ENCODE measurements at regions not wholly inside any gene's neighbourhood (a gene's known extent, or its start where the extent isn't known, plus 50 kb on each side); places are given as distances from the start of the nearest gene placed in this dataset.

GRCh38 chr4:32251926-32252325 is 1531.8 kb downstream of the PCDH7 start:
- Histone ChIP-seq H3K4me1 (ENCODE audit: insufficient read depth, low read length, severe bottlenecking) (peaks cover 6% of the 10 kb centered on the region), H4K20me1 (ENCODE audit: insufficient read depth, low read length) (no peaks in the 10 kb centered on the region), H3K79me2 (ENCODE audit: insufficient read depth, low read length) (no peaks in the 10 kb centered on the region), H3K9ac (ENCODE audit: low read length) (no peak overlapping the region), H3K27me3 (ENCODE audit: insufficient read depth, low read length) (no peaks in the 10 kb centered on the region), H3K9me3 (ENCODE audit: low read length) (no peaks in the 10 kb centered on the region), H3K9me2 (ENCODE audit: low read depth, low read length) (no peaks in the 10 kb centered on the region), H3K36me3 (ENCODE audit: insufficient read depth, low read length) (no peaks in the 10 kb centered on the region), H3F3A (ENCODE audit: insufficient read depth, low read length) (no peaks in the 10 kb centered on the region), H2AFZ (ENCODE audit: low read length) (no peak overlapping the region), H3K27ac (ENCODE audit: low read depth, low read length, poor library complexity, severe bottlenecking) (no peak overlapping the region), H3K4me2 (ENCODE audit: low read length) (no peak overlapping the region), H3K4me3 (ENCODE audit: low read depth, low read length, poor library complexity, severe bottlenecking) (no peak overlapping the region)
- TF ChIP-seq EZH2 (IDR thresholded peaks at IDR 0.05; ENCODE audit: borderline replicate concordance, low read length) (no peak), CTCF (IDR thresholded peaks at IDR 0.05; ENCODE audit: low read length) (no peak)

GRCh38 chr4:32254216-32254615 is 1534.0 kb downstream of the PCDH7 start:
- no peaks in the 10 kb centered on the region for H3K36me3 ChIP-seq (ENCODE audit: insufficient read depth, low read length)
- no peaks in the 10 kb centered on the region for H3F3A ChIP-seq (ENCODE audit: insufficient read depth, low read length)
- no peaks in the 10 kb centered on the region for H3K79me2 ChIP-seq (ENCODE audit: insufficient read depth, low read length)
- no peak overlapping the region for H3K4me2 ChIP-seq (ENCODE audit: low read length)
- H3K27me3 ChIP-seq (ENCODE audit: insufficient read depth, low read length): no peaks in the 10 kb centered on the region
- no peaks in the 10 kb centered on the region for H3K9me3 ChIP-seq (ENCODE audit: low read length)
- no peak overlapping the region for H3K9ac ChIP-seq (ENCODE audit: low read length)
- no peak for TF ChIP-seq EZH2 (IDR thresholded peaks at IDR 0.05; ENCODE audit: borderline replicate concordance, low read length)
- no peak for TF ChIP-seq CTCF (IDR thresholded peaks at IDR 0.05; ENCODE audit: low read length)
- H3K4me1 ChIP-seq (ENCODE audit: insufficient read depth, low read length, severe bottlenecking): peaks cover 6% of the 10 kb centered on the region
- no peaks in the 10 kb centered on the region for H3K9me2 ChIP-seq (ENCODE audit: low read depth, low read length)
- H2AFZ ChIP-seq (ENCODE audit: low read length): no peak overlapping the region
- H3K27ac ChIP-seq (ENCODE audit: low read depth, low read length, poor library complexity, severe bottlenecking): no peak overlapping the region
- H4K20me1 ChIP-seq (ENCODE audit: insufficient read depth, low read length): no peaks in the 10 kb centered on the region
- H3K4me3 ChIP-seq (ENCODE audit: low read depth, low read length, poor library complexity, severe bottlenecking): no peak overlapping the region

- Histone ChIP-seq H3K9me3 (ENCODE audit: low read length) (no peaks in the 10 kb centered on the region), H3K9me2 (ENCODE audit: low read depth, low read length) (no peaks in the 10 kb centered on the region), H3K27ac (ENCODE audit: low read depth, low read length, poor library complexity, severe bottlenecking) (no peak overlapping the region), H3F3A (ENCODE audit: insufficient read depth, low read length) (no peaks in the 10 kb centered on the region), H3K4me1 (ENCODE audit: insufficient read depth, low read length, severe bottlenecking) (peaks cover 6% of the 10 kb centered on the region), H3K79me2 (ENCODE audit: insufficient read depth, low read length) (no peaks in the 10 kb centered on the region), H4K20me1 (ENCODE audit: insufficient read depth, low read length) (no peaks in the 10 kb centered on the region), H2AFZ (ENCODE audit: low read length) (no peak overlapping the region), H3K4me3 (ENCODE audit: low read depth, low read length, poor library complexity, severe bottlenecking) (no peak overlapping the region), H3K4me2 (ENCODE audit: low read length) (no peak overlapping the region), H3K36me3 (ENCODE audit: insufficient read depth, low read length) (no peaks in the 10 kb centered on the region), H3K9ac (ENCODE audit: low read length) (no peak overlapping the region), H3K27me3 (ENCODE audit: insufficient read depth, low read length) (no peaks in the 10 kb centered on the region)
- no peak for TF ChIP-seq CTCF (IDR thresholded peaks at IDR 0.05; ENCODE audit: low read length)
Measured at GRCh38 chr4:32258986-32259385, 1538.8 kb downstream of the PCDH7 start.

Data from OCI-LY1 (cell line).